Mesenchymal stem cell (in vitro differentiated cells and primary cell): ENCODE measurements at regions not wholly inside any gene's neighbourhood (a gene's known extent, or its start where the extent isn't known, plus 50 kb on each side); places are given as distances from the start of the nearest gene placed in this dataset.

Experiments
- DNase-seq: peaks from one replicate; pipeline ENCODE4 v3.0.0-alpha.2; 2013
- H2AFZ ChIP-seq: one replicate; pipeline ENCODE4 v1.6.1; 2013; ENCODE audit warnings: low read depth, mild to moderate bottlenecking, control low read depth, inconsistent platforms, low read length, moderate library complexity
- H2AK5ac ChIP-seq: 2 replicates; pipeline ENCODE4 v1.6.1; 2013; ENCODE audit warnings: low read length, moderate library complexity, mild to moderate bottlenecking, inconsistent platforms; ENCODE audit not compliant: severe bottlenecking
- H2BK120ac ChIP-seq: one replicate; pipeline ENCODE4 v1.6.1; 2013; ENCODE audit warnings: low read depth, mild to moderate bottlenecking, inconsistent platforms, low read length, moderate library complexity
- H2BK12ac ChIP-seq, 2 experiments: one replicate each; pipeline ENCODE4 v1.6.1; 2013; ENCODE audit warnings: inconsistent platforms in 2 of 2, low read length in 2 of 2, mild to moderate bottlenecking in 2 of 2, moderate library complexity in 2 of 2, control low read depth in 1 of 2
- H2BK15ac ChIP-seq: one replicate; pipeline ENCODE4 v1.6.1; 2013; ENCODE audit warnings: mild to moderate bottlenecking, low read depth, inconsistent platforms; ENCODE audit not compliant: poor library complexity, severe bottlenecking
- H2BK5ac ChIP-seq: 2 replicates; pipeline ENCODE4 v1.6.1; 2013; ENCODE audit warnings: low read depth, mild to moderate bottlenecking, low read length, control low read depth, inconsistent platforms; ENCODE audit not compliant: poor library complexity, severe bottlenecking
- H3K14ac ChIP-seq, 2 experiments: one replicate each; pipeline ENCODE4 v1.6.1; 2013; ENCODE audit warnings: inconsistent platforms in 2 of 2, low read length in 2 of 2, control low read depth in 1 of 2, mild to moderate bottlenecking in 1 of 2, moderate library complexity in 1 of 2
- H3K18ac ChIP-seq, 2 experiments: one replicate each; pipeline ENCODE4 v1.6.1; 2013; ENCODE audit warnings: inconsistent platforms in 2 of 2, low read length in 2 of 2, control low read depth in 1 of 2, low read depth in 1 of 2, mild to moderate bottlenecking in 1 of 2
- H3K23ac ChIP-seq, 2 experiments: one replicate each; pipeline ENCODE4 v1.6.1; 2013; ENCODE audit warnings: inconsistent platforms in 2 of 2, low read length in 2 of 2, mild to moderate bottlenecking in 2 of 2, moderate library complexity in 2 of 2, control low read depth in 1 of 2
- H3K27ac ChIP-seq: 2 replicates; pipeline ENCODE4 v1.5.1; 2013; ENCODE audit warnings: mild to moderate bottlenecking, moderate library complexity, low read length, control low read depth, inconsistent platforms; ENCODE audit not compliant: poor library complexity, severe bottlenecking
- H3K27me3 ChIP-seq, 2 experiments: 2 replicates each; pipeline versions ENCODE4 v1.6.1 to v1.7.0; 2013; ENCODE audit warnings: low read length in 2 of 2, mild to moderate bottlenecking in 2 of 2, moderate library complexity in 2 of 2, control low read depth in 1 of 2, inconsistent platforms in 1 of 2; ENCODE audit not compliant: control insufficient read depth in 1 of 2, insufficient read depth in 1 of 2
- H3K36me3 ChIP-seq, 2 experiments: 2 replicates each; pipeline versions ENCODE4 v1.6.1 to v1.7.0; 2013; ENCODE audit warnings: low read length in 2 of 2, control low read depth in 1 of 2, inconsistent platforms in 1 of 2, low read depth in 1 of 2, mild to moderate bottlenecking in 1 of 2; ENCODE audit not compliant: insufficient read depth in 2 of 2, control insufficient read depth in 1 of 2
- H3K4ac ChIP-seq, 2 experiments: one replicate each; pipeline ENCODE4 v1.6.1; 2013; ENCODE audit warnings: inconsistent platforms in 2 of 2, low read length in 2 of 2, mild to moderate bottlenecking in 2 of 2, moderate library complexity in 2 of 2, control low read depth in 1 of 2, low read depth in 1 of 2
- H3K4me1 ChIP-seq: 2 replicates; pipeline ENCODE4 v1.6.1; 2013; ENCODE audit warnings: low read depth, low read length, control low read depth; ENCODE audit not compliant: control insufficient read depth, insufficient read depth
- H3K4me2 ChIP-seq: 2 replicates; pipeline ENCODE4 v1.6.1; 2013; ENCODE audit warnings: low read length, mild to moderate bottlenecking, inconsistent platforms; ENCODE audit not compliant: poor library complexity, severe bottlenecking
- H3K4me3 ChIP-seq, 2 experiments: 2 replicates each; pipeline versions ENCODE4 v1.5.1 to v1.7.0; 2013; ENCODE audit warnings: low read length in 2 of 2, mild to moderate bottlenecking in 2 of 2, control low read depth in 1 of 2, low read depth in 1 of 2; ENCODE audit not compliant: insufficient read depth in 1 of 2
- H3K79me1 ChIP-seq: replicated peaks from 2 replicates; pipeline ENCODE4 v1.6.1; 2013; ENCODE audit warnings: mild to moderate bottlenecking, control low read depth, low read length, inconsistent platforms; ENCODE audit not compliant: poor library complexity, severe bottlenecking
- H3K9ac ChIP-seq: 2 replicates; pipeline ENCODE4 v1.7.0; 2013; ENCODE audit warnings: mild to moderate bottlenecking, low read length, moderate library complexity
- H3K9me3 ChIP-seq: 2 replicates; pipeline ENCODE4 v1.7.0; 2013; ENCODE audit warnings: mild to moderate bottlenecking, low read length; ENCODE audit not compliant: control insufficient read depth
- H4K8ac ChIP-seq: one replicate; pipeline ENCODE4 v1.6.1; 2013; ENCODE audit warnings: inconsistent platforms, mild to moderate bottlenecking, low read length, moderate library complexity
- H4K91ac ChIP-seq: one replicate; pipeline ENCODE4 v1.6.1; 2013; ENCODE audit warnings: mild to moderate bottlenecking, low read length, inconsistent platforms
- whole genome bisulfite sequencing: methylation state at CpG from one replicate; pipeline ENCODE4 v1.1.7; 2013; ENCODE audit warnings: mixed read lengths; 5-methylcytosine and 5-hydroxymethylcytosine counted together

DNA sequence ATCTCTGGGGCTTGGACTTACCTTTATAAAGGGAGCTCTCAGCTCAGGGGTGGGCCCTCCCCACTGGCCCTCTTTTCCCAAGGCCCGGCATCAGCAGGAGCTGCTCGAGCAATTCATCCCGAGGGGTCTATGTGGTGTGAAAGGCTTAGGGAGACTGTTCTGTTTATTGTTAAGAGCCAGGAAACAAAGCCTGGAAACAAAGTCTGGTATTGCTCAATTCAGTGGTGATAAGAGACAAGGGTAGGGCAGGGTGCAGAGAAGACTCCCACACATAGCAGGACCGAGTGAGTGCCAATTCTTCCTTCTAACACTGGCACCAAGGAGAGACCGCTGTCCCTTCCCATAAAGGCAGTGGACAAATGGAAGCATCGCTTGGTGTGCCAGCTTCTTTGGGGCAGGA is 750.7 kb downstream of the KCNJ18 start:
- H4K8ac ChIP-seq, result no peak overlapping the region

GRCh38 chr17:22453181-22453580 is 760.9 kb downstream of the KCNJ18 start:
- H3K4ac ChIP-seq, result no peak overlapping the region
- no peak overlapping the region for H3K18ac ChIP-seq

More for the DNA sequence above, 750.7 kb downstream of the KCNJ18 start:
- no peak overlapping the region for H3K18ac ChIP-seq
- H3K4me1 ChIP-seq, result no peaks in the 10 kb centered on the region
- no peak overlapping the region for H3K27ac ChIP-seq
- no peak overlapping the region for H2BK5ac ChIP-seq
- no peak overlapping the region for H3K4me2 ChIP-seq
- no peaks in the 10 kb centered on the region for H3K79me1 ChIP-seq
- no peak for DNase-seq
- no peak overlapping the region for H2BK120ac ChIP-seq
- H3K27me3 ChIP-seq, result no peaks in the 10 kb centered on the region
- H2BK12ac ChIP-seq, result no peak overlapping the region
- no peaks in the 10 kb centered on the region for H3K36me3 ChIP-seq
- H3K4me3 ChIP-seq, result no peak overlapping the region
- no peak overlapping the region for H3K23ac ChIP-seq
- H4K91ac ChIP-seq, result no peak overlapping the region
- H3K4ac ChIP-seq, result no peak overlapping the region
- no peak overlapping the region for H3K9ac ChIP-seq
- H2AK5ac ChIP-seq, result no peak overlapping the region
- H3K9me3 ChIP-seq, result no peaks in the 10 kb centered on the region
- no peak overlapping the region for H3K14ac ChIP-seq
- 71% methylated on average over 6 of the region's 6 CpGs for WGBS
- H2AFZ ChIP-seq, result no peak overlapping the region
- no peak overlapping the region for H2BK15ac ChIP-seq

GRCh38 chr17:22454070-22454999 is 762.0 kb downstream of the KCNJ18 start:
- Histone ChIP-seq H3K4ac (no peak overlapping the region), H2BK12ac (no peak overlapping the region), H2BK15ac (no peak overlapping the region), H2AFZ (no peak overlapping the region), H2BK120ac (no peak overlapping the region), H3K9me3 (no peaks in the 10 kb centered on the region), H3K14ac (no peak overlapping the region), H2AK5ac (no peak overlapping the region), H3K4me1 (no peaks in the 10 kb centered on the region), H3K4me3 (no peak overlapping the region), H4K8ac (no peak overlapping the region), H3K23ac (no peak overlapping the region), H3K27me3 (no peaks in the 10 kb centered on the region), H3K18ac (no peak overlapping the region), H3K4me2 (no peak overlapping the region), H3K9ac (no peak overlapping the region), H2BK5ac (no peak overlapping the region), H3K27ac (no peak overlapping the region), H4K91ac (no peak overlapping the region), H3K79me1 (no peaks in the 10 kb centered on the region), H3K36me3 (no peaks in the 10 kb centered on the region)
- 91% methylated on average over 77 of the region's 82 CpGs for WGBS
- no peak for DNase-seq

More at GRCh38 chr17:22453181-22453580, 760.9 kb downstream of the KCNJ18 start:
- Histone ChIP-seq H2BK12ac (no peak overlapping the region), H3K23ac (no peak overlapping the region), H3K4me1 (no peaks in the 10 kb centered on the region), H3K9ac (no peak overlapping the region), H3K27ac (no peak overlapping the region), H2BK5ac (no peak overlapping the region), H3K27me3 (no peaks in the 10 kb centered on the region), H3K14ac (no peak overlapping the region), H4K8ac (no peak overlapping the region), H3K9me3 (no peaks in the 10 kb centered on the region), H2AK5ac (no peak overlapping the region), H3K4me3 (no peak overlapping the region), H3K79me1 (no peaks in the 10 kb centered on the region), H2BK15ac (no peak overlapping the region), H4K91ac (no peak overlapping the region), H2AFZ (no peak overlapping the region), H2BK120ac (no peak overlapping the region), H3K36me3 (no peaks in the 10 kb centered on the region), H3K4me2 (no peak overlapping the region)
- DNase-seq, result no peak
- 88% methylated on average over 15 of the region's 19 CpGs for WGBS

GRCh38 chr17:22459331-22459952 is 767.1 kb downstream of the KCNJ18 start:
- H2AFZ ChIP-seq, result no peak overlapping the region
- H3K14ac ChIP-seq, result no peak overlapping the region
- H3K79me1 ChIP-seq, result no peaks in the 10 kb centered on the region
- H3K27me3 ChIP-seq, result no peaks in the 10 kb centered on the region
- no peak for DNase-seq
- H3K36me3 ChIP-seq, result no peaks in the 10 kb centered on the region
- H2BK5ac ChIP-seq, result no peak overlapping the region
- no peak overlapping the region for H3K9ac ChIP-seq
- H3K4me1 ChIP-seq, result no peaks in the 10 kb centered on the region
- H2BK120ac ChIP-seq, result no peak overlapping the region
- H3K4me2 ChIP-seq, result no peak overlapping the region
- H3K9me3 ChIP-seq, result no peaks in the 10 kb centered on the region
- H3K18ac ChIP-seq, result no peak overlapping the region
- no peak overlapping the region for H3K27ac ChIP-seq
- no peak overlapping the region for H3K4ac ChIP-seq
- H2AK5ac ChIP-seq, result no peak overlapping the region
- H2BK15ac ChIP-seq, result no peak overlapping the region
- WGBS, result 77% methylated on average over 12 of the region's 12 CpGs
- H3K23ac ChIP-seq, result no peak overlapping the region
- H3K4me3 ChIP-seq, result no peak overlapping the region
- no peak overlapping the region for H4K8ac ChIP-seq
- no peak overlapping the region for H2BK12ac ChIP-seq
- no peak overlapping the region for H4K91ac ChIP-seq
